OCI-LY3 (cell line): ENCODE measurements at regions not wholly inside any gene's neighbourhood (a gene's known extent, or its start where the extent isn't known, plus 50 kb on each side); places are given as distances from the start of the nearest gene placed in this dataset.

Experiments
- H2AFZ ChIP-seq: fragments of 200-600, 300-600 bp; shearing (Covaris generic); 2 replicates; pipeline ENCODE4 v1.6.0; 2014; ENCODE audit warnings: antibody characterized with exemption, low read depth, low read length
- H3K27ac ChIP-seq: fragments of 200-600, 300-600 bp; sonication (generic); 2 replicates; pipeline ENCODE4 v1.5.1; 2014; ENCODE audit warnings: mild to moderate bottlenecking, low read length, moderate library complexity, mixed read lengths
- H3K27me3 ChIP-seq: fragments of 200-600, 300-600 bp; sonication (generic); 2 replicates; pipeline ENCODE4 v1.6.1; 2014; ENCODE audit warnings: low read depth, low read length, mixed read lengths
- H3K36me3 ChIP-seq: fragments of 200-600, 300-600 bp; sonication (generic); replicated peaks from 2 replicates; pipeline ENCODE3; 2014; ENCODE audit warnings: low read depth, low read length, mixed read lengths
- H3K4me1 ChIP-seq: fragments of 300-600, 200-600 bp; sonication (generic); 2 replicates; pipeline ENCODE4 v1.6.1; 2014; ENCODE audit warnings: low read length, mixed read lengths
- H3K4me2 ChIP-seq: fragments of 200-600, 300-600 bp; sonication (generic); 2 replicates; pipeline ENCODE4 v1.6.1; 2014; ENCODE audit warnings: low read length, mixed read lengths
- H3K4me3 ChIP-seq: fragments of 300-600, 200-600 bp; sonication (generic); 2 replicates; pipeline ENCODE4 v1.5.1; 2014; ENCODE audit warnings: antibody characterized with exemption, mild to moderate bottlenecking, low read length, moderate library complexity
- H3K79me2 ChIP-seq: fragments of 300-600, 200-600 bp; shearing (Covaris generic); 2 replicates; pipeline ENCODE4 v1.6.1; 2014; ENCODE audit warnings: mild to moderate bottlenecking, low read length, mixed read lengths
- H3K9ac ChIP-seq: fragments of 300-600, 200-600 bp; shearing (Covaris generic); 2 replicates; pipeline ENCODE4 v1.6.0; 2014; ENCODE audit warnings: mild to moderate bottlenecking, low read length, moderate library complexity
- H3K9me3 ChIP-seq: fragments of 200-600, 300-600 bp; shearing (Covaris generic); 2 replicates; pipeline ENCODE4 v1.6.1; 2014; ENCODE audit warnings: low read length, mixed read lengths; ENCODE audit not compliant: insufficient read depth
- H4K20me1 ChIP-seq: fragments of 200-600, 300-600 bp; sonication (generic); 2 replicates; pipeline ENCODE4 v1.6.1; 2016; ENCODE audit warnings: low read length, mixed read lengths; ENCODE audit not compliant: insufficient read depth
- EZH2phosphoT487 ChIP-seq: fragments of 200-600 bp; shearing (Covaris generic); IDR thresholded peaks from 2 replicates; pipeline ENCODE4 v1.6.1; 2018; ENCODE audit warnings: antibody characterized with exemption, mixed run types, low read depth
- TF ChIP-seq, protein P1 (sequence below): fragments of 200-600, 300-600 bp; sonication (generic); IDR thresholded peaks from 2 replicates; pipeline ENCODE4 v1.5.1; 2014; ENCODE audit warnings: antibody characterized with exemption, low read length, low read depth

GRCh38 chr12:34401659-34402227, 379.4 kb downstream of the ALG10 start:
- H2AFZ ChIP-seq, result no peak overlapping the region
- H3K27ac ChIP-seq, result no peak overlapping the region
- H3K36me3 ChIP-seq, result no peaks in the 10 kb centered on the region
- no peak overlapping the region for H3K9ac ChIP-seq
- no peaks in the 10 kb centered on the region for H4K20me1 ChIP-seq
- H3K27me3 ChIP-seq, result no peaks in the 10 kb centered on the region
- H3K9me3 ChIP-seq, result no peaks in the 10 kb centered on the region
- TF ChIP-seq, protein P1, sequence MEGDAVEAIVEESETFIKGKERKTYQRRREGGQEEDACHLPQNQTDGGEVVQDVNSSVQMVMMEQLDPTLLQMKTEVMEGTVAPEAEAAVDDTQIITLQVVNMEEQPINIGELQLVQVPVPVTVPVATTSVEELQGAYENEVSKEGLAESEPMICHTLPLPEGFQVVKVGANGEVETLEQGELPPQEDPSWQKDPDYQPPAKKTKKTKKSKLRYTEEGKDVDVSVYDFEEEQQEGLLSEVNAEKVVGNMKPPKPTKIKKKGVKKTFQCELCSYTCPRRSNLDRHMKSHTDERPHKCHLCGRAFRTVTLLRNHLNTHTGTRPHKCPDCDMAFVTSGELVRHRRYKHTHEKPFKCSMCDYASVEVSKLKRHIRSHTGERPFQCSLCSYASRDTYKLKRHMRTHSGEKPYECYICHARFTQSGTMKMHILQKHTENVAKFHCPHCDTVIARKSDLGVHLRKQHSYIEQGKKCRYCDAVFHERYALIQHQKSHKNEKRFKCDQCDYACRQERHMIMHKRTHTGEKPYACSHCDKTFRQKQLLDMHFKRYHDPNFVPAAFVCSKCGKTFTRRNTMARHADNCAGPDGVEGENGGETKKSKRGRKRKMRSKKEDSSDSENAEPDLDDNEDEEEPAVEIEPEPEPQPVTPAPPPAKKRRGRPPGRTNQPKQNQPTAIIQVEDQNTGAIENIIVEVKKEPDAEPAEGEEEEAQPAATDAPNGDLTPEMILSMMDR, result no peak
- TF ChIP-seq EZH2phosphoT487, result no peak
- no peaks in the 10 kb centered on the region for H3K4me1 ChIP-seq
- H3K79me2 ChIP-seq, result no peaks in the 10 kb centered on the region
- no peak overlapping the region for H3K4me2 ChIP-seq
- no peak overlapping the region for H3K4me3 ChIP-seq

- no peak overlapping the region for H3K4me3 ChIP-seq
- no peak overlapping the region for H2AFZ ChIP-seq
- no peaks in the 10 kb centered on the region for H3K79me2 ChIP-seq
- no peaks in the 10 kb centered on the region for H3K27me3 ChIP-seq
- H3K36me3 ChIP-seq, result no peaks in the 10 kb centered on the region
- H4K20me1 ChIP-seq, result no peaks in the 10 kb centered on the region
- H3K4me2 ChIP-seq, result no peak overlapping the region
- no peak overlapping the region for H3K27ac ChIP-seq
- H3K4me1 ChIP-seq, result no peaks in the 10 kb centered on the region
- no peaks in the 10 kb centered on the region for H3K9me3 ChIP-seq
- TF ChIP-seq, protein P1, result no peak
- TF ChIP-seq EZH2phosphoT487, result no peak
- H3K9ac ChIP-seq, result no peak overlapping the region
These were observed 380.1 kb downstream of the ALG10 start for GRCh38 chr12:34402228-34402898.

DNA sequence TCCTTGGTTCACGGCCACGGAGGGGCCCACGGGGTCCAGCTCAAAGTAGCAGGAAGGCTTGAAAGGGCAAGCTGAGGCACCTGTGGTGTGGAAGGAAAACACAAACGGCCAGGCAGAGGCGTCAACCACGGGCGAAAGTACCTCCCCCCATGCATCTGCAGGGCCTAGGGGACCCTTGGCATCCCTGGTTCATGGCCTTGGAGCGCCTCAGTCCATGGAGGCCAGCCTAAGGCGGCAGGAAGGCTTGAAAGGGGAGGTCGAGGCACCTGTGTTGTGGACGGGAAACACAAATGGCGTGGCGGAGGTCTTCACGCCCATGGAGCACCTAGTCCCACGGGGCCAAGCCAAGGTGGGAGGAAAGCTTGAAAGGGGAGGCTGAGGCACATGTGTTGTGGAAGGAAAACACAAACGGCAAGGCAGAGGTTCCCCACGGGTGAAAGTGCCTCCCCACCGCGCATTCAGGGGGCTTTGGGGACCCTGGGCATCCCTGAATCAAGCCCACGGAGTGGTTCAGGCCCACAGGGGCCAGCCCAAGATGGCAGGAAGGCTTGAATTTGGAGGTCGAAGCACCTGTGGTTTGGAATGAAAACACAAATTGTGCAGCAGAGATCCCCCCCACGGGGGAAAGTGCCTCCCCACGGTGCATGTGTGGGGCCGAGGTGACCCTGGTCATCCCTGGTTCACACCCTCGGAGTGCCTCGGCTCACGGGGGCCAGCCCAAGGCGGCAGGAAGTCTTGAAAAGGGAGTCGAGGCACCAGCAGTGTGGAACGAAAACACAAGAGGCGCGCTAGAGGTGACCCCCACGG, 380.8 kb downstream of the ALG10 start:
- Histone ChIP-seq H3K9ac (no peak overlapping the region), H3K4me1 (no peaks in the 10 kb centered on the region), H3K79me2 (no peaks in the 10 kb centered on the region), H3K27me3 (no peaks in the 10 kb centered on the region), H3K27ac (no peak overlapping the region), H3K9me3 (0 out of 2 replicates have a peak, but pooled peaks cover 1% of the 10 kb centered on the region), H3K4me2 (no peak overlapping the region), H3K4me3 (no peak overlapping the region), H2AFZ (no peak overlapping the region), H3K36me3 (no peaks in the 10 kb centered on the region), H4K20me1 (no peaks in the 10 kb centered on the region)
- TF ChIP-seq, protein P1, result no peak
- no peak for TF ChIP-seq EZH2phosphoT487

GRCh38 chr12:34403706-34404376, 381.5 kb downstream of the ALG10 start:
- H3K79me2 ChIP-seq, result no peaks in the 10 kb centered on the region
- no peak overlapping the region for H3K9ac ChIP-seq
- H3K9me3 ChIP-seq, result 0 out of 2 replicates have a peak, but pooled peaks cover 4% of the 10 kb centered on the region
- H3K4me1 ChIP-seq, result no peaks in the 10 kb centered on the region
- no peaks in the 10 kb centered on the region for H3K27me3 ChIP-seq
- no peaks in the 10 kb centered on the region for H3K36me3 ChIP-seq
- no peak overlapping the region for H2AFZ ChIP-seq
- TF ChIP-seq, protein P1, result no peak
- TF ChIP-seq EZH2phosphoT487, result no peak
- H3K27ac ChIP-seq, result no peak overlapping the region
- no peak overlapping the region for H3K4me2 ChIP-seq
- no peak overlapping the region for H3K4me3 ChIP-seq
- no peaks in the 10 kb centered on the region for H4K20me1 ChIP-seq
